WI38 (cell line): ENCODE measurements at regions not wholly inside any gene's neighbourhood (a gene's known extent, or its start where the extent isn't known, plus 50 kb on each side); places are given as distances from the start of the nearest gene placed in this dataset.

Experiments used
- H3K4me3 ChIP-seq: 2 replicates; pipeline ENCODE4 v1.5.1; 2011; ENCODE audit warnings: low read depth, mild to moderate bottlenecking, control low read depth, low read length
- CTCF ChIP-seq: IDR thresholded peaks from 2 replicates; pipeline ENCODE4 v1.5.1; 2012; ENCODE audit warnings: low read depth, mild to moderate bottlenecking, control low read depth, low read length

DNA sequence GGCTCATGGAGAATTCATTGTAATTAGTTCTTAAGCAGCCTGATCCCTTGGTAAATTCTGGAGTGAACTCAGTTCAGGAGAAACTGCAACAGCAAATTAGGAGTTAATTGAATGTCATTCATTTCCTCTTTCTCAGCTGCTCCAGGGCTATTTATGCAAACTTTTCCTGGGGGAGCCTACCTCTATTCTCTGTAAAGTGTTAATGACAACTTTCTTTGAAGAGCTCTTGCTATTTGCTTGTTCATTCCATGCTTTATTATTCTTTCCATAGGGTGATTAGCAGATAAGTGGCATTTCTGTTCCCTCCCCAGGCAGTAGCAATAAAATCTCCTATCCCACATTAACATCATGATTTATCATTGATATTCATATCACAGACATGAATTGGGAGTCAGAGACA lies 267.6 kb upstream of the DDI1 start:
- no peak overlapping the region for H3K4me3 ChIP-seq
- TF ChIP-seq CTCF = no peak

GRCh38 chr11:103773059-103773458 lies 263.4 kb upstream of the DDI1 start:
- TF ChIP-seq CTCF = no peak
- no peak overlapping the region for H3K4me3 ChIP-seq

GRCh38 chr11:103773537-103773936 lies 262.9 kb upstream of the DDI1 start:
- no peak overlapping the region for H3K4me3 ChIP-seq
- TF ChIP-seq CTCF = no peak

GRCh38 chr11:103779054-103779453 lies 257.4 kb upstream of the DDI1 start:
- no peak overlapping the region for H3K4me3 ChIP-seq
- TF ChIP-seq CTCF = no peak

DNA sequence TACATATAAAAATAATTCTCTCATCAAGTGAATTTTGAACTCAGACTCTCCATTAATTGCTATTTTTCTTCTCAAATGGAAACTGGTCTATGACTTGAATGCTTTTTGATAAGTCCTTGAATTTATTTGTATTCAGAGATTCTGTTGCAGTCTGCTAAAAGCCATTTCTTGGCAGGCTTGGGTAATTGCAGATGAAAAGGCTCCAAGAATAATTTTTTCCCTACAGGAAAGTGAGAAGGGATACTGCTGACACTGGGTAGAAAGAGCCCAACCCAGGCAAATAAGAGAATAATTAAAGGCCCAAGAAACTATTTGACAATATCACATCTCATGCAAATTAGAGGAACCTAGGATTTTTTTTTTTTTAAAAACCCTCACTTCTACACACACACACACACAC lies 246.5 kb upstream of the DDI1 start:
- TF ChIP-seq CTCF = no peak
- no peak overlapping the region for H3K4me3 ChIP-seq

- no peak overlapping the region for H3K4me3 ChIP-seq
These were observed 243.4 kb upstream of the DDI1 start for GRCh38 chr11:103792981-103793468.

DNA sequence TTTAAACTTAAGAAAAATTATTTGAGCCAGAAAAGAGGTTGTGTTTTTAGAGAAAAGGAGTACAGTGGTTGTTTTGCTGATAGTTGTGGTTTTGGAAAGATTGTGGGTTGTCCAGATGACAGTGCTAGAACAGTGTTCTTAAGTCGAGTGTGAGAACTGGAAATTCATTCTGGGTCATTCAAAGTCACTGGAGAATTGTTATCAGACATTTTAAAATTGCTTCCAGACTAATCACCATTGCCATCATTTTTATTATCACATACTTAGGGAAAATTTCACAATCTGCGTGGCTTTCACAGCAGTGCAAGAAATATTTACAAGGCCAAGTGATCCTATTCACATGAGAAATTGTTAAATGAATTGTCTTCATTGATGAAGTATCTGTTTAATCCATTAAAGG lies 242.2 kb upstream of the DDI1 start:
- no peak overlapping the region for H3K4me3 ChIP-seq
- TF ChIP-seq CTCF = no peak

More at GRCh38 chr11:103792981-103793468, 243.4 kb upstream of the DDI1 start:
- no peak for TF ChIP-seq CTCF
